Keratinocyte (primary cell): ENCODE measurements at regions not wholly inside any gene's neighbourhood (a gene's known extent, or its start where the extent isn't known, plus 50 kb on each side); places are given as distances from the start of the nearest gene placed in this dataset.

ENCODE experiments used
- DNase-seq: peaks from one replicate; pipeline ENCODE4 v3.0.0-alpha.2; 2011; ENCODE audit warnings: low read depth, missing footprints, low spot score
- FAIRE-seq: peaks from 2 replicates; lab custom pipeline; 2011; peaks lifted over from hg19 to GRCh38; lab: Jason Lieb, UNC
- H2AFZ ChIP-seq: 2 replicates; pipeline ENCODE4 v1.6.0; 2012; ENCODE audit warnings: low read length, control low read depth, inconsistent platforms; ENCODE audit not compliant: control insufficient read depth
- H3K27ac ChIP-seq: 2 replicates; pipeline ENCODE4 v1.5.1; 2011; ENCODE audit warnings: low read length; ENCODE audit not compliant: control insufficient read depth, insufficient read depth
- H3K27me3 ChIP-seq: 3 replicates; pipeline ENCODE4 v1.6.0; 2011; ENCODE audit warnings: low read length; ENCODE audit not compliant: control insufficient read depth, insufficient read depth; ENCODE audit errors: extremely low read depth
- H3K36me3 ChIP-seq, 2 experiments: 2 replicates in 1 of 2; 3 replicates in 1 of 2; pipeline ENCODE4 v1.5.1; 2011; ENCODE audit warnings: low read length in 2 of 2, mild to moderate bottlenecking in 1 of 2; ENCODE audit not compliant: control insufficient read depth in 2 of 2, insufficient read depth in 2 of 2; ENCODE audit errors: extremely low read depth in 1 of 2
- H3K4me1 ChIP-seq: 3 replicates; pipeline ENCODE4 v1.5.1; 2011; ENCODE audit warnings: low read length; ENCODE audit not compliant: control insufficient read depth, insufficient read depth; ENCODE audit errors: extremely low read depth
- H3K4me2 ChIP-seq: 3 replicates; pipeline ENCODE4 v1.6.0; 2011; ENCODE audit warnings: low read depth, low read length; ENCODE audit not compliant: control insufficient read depth, insufficient read depth; ENCODE audit errors: extremely low read depth
- H3K4me3 ChIP-seq, 3 experiments: fragments of 200-600 bp in 1 of 3; sonication (generic) in 1 of 3; 2 replicates in 2 of 3; 3 replicates in 1 of 3; pipeline ENCODE4 v1.5.1; 2011 to 2016; ENCODE audit warnings: low read length in 3 of 3, mild to moderate bottlenecking in 3 of 3, control low read depth in 2 of 3, inconsistent platforms in 1 of 3, low read depth in 1 of 3, mixed read lengths in 1 of 3, mixed run types in 1 of 3, moderate library complexity in 1 of 3; ENCODE audit not compliant: control insufficient read depth in 2 of 3, insufficient read depth in 2 of 3; ENCODE audit errors: extremely low read depth in 1 of 3
- H3K79me2 ChIP-seq: 2 replicates; pipeline ENCODE4 v1.6.0; 2012; ENCODE audit warnings: low read length; ENCODE audit not compliant: control insufficient read depth, insufficient read depth
- H3K9ac ChIP-seq: 3 replicates; pipeline ENCODE4 v1.6.0; 2011; ENCODE audit warnings: low read length; ENCODE audit not compliant: control insufficient read depth, insufficient read depth; ENCODE audit errors: extremely low read depth
- H3K9me1 ChIP-seq: 3 replicates; pipeline ENCODE4 v1.6.0; 2011; ENCODE audit warnings: low read length; ENCODE audit not compliant: control insufficient read depth, insufficient read depth; ENCODE audit errors: extremely low read depth
- H3K9me3 ChIP-seq: 2 replicates; pipeline ENCODE4 v1.5.1; 2012; ENCODE audit warnings: low read depth, low read length; ENCODE audit not compliant: control insufficient read depth
- H4K20me1 ChIP-seq: 3 replicates; pipeline ENCODE4 v1.6.0; 2011; ENCODE audit warnings: low read length; ENCODE audit not compliant: control insufficient read depth, insufficient read depth; ENCODE audit errors: extremely low read depth
- EZH2 ChIP-seq: IDR thresholded peaks from one replicate; pipeline ENCODE4 v1.6.1; 2012; ENCODE audit warnings: inconsistent platforms, mild to moderate bottlenecking, low read length, moderate library complexity
- dilution Hi-C: fragments of 300-500 bp; cut with MboI; formaldehyde crosslinking; loops from one replicate; pipeline ENCODE4 v1.7.0; 2020; ENCODE audit warnings: low sequenced_read_pairs; ENCODE audit not compliant: extremely low pct_ligation_motif_present
- TF ChIP-seq, protein P1 (sequence below), 3 experiments: IDR thresholded peaks in 1 of 3; conservative IDR thresholded peaks in 1 of 3; optimal IDR thresholded peaks in 1 of 3; 2 replicates in 2 of 3; 3 replicates in 1 of 3; pipeline versions ENCODE3 to v1.5.1; 2011; ENCODE audit warnings: low read length in 3 of 3, mild to moderate bottlenecking in 3 of 3, moderate library complexity in 2 of 3, control low read depth in 1 of 3, inconsistent platforms in 1 of 3; ENCODE audit not compliant: insufficient read depth in 2 of 3; ENCODE audit errors: extremely low read depth in 1 of 3

DNA sequence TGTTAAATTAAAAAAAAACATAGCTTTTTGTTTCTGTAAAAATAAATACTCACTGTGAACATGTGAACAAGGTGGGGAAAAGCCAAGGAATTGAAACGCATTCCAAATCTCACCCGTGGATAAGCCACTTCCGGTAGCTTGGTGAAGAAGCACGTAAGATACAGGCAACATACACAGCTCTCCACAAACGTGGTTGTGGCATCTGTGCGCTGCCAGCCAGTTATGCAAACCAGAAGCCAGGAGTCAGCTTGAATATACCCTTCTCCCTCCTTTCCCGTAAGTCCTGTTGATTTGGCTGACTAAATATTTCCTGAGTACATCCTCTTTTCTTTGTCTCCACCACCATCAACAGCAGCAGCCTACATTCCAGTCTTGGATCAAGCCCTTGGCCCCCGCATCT is 486.2 kb downstream of the VRK1 start:
- Histone ChIP-seq H3K36me3 (no peaks in the 10 kb centered on the region), H3K79me2 (no peaks in the 10 kb centered on the region), H3K4me1 (no peaks in the 10 kb centered on the region), H3K27ac (no peak overlapping the region), H3K9me1 (no peaks in the 10 kb centered on the region), H3K4me2 (no peak overlapping the region), H3K27me3 (no peaks in the 10 kb centered on the region), H3K9ac (no peak overlapping the region), H3K4me3 (no peak overlapping the region), H4K20me1 (no peaks in the 10 kb centered on the region), H3K9me3 (no peaks in the 10 kb centered on the region), H2AFZ (no peak overlapping the region)
- DNase-seq, result no peak
- TF ChIP-seq, protein P1, sequence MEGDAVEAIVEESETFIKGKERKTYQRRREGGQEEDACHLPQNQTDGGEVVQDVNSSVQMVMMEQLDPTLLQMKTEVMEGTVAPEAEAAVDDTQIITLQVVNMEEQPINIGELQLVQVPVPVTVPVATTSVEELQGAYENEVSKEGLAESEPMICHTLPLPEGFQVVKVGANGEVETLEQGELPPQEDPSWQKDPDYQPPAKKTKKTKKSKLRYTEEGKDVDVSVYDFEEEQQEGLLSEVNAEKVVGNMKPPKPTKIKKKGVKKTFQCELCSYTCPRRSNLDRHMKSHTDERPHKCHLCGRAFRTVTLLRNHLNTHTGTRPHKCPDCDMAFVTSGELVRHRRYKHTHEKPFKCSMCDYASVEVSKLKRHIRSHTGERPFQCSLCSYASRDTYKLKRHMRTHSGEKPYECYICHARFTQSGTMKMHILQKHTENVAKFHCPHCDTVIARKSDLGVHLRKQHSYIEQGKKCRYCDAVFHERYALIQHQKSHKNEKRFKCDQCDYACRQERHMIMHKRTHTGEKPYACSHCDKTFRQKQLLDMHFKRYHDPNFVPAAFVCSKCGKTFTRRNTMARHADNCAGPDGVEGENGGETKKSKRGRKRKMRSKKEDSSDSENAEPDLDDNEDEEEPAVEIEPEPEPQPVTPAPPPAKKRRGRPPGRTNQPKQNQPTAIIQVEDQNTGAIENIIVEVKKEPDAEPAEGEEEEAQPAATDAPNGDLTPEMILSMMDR (optimal IDR thresholded peaks at IDR 0.05 in 1 of 3, IDR thresholded peaks at IDR 0.05 in 1 of 3, conservative IDR thresholded peaks at IDR 0.05 in 1 of 3; ENCODE audit: extremely low read depth in 1 of 3, insufficient read depth in 2 of 3, low read length in 3 of 3), result no peak
- no peak for TF ChIP-seq EZH2
- FAIRE-seq, result no peak
- dilution Hi-C loops, result no loop called here

DNA sequence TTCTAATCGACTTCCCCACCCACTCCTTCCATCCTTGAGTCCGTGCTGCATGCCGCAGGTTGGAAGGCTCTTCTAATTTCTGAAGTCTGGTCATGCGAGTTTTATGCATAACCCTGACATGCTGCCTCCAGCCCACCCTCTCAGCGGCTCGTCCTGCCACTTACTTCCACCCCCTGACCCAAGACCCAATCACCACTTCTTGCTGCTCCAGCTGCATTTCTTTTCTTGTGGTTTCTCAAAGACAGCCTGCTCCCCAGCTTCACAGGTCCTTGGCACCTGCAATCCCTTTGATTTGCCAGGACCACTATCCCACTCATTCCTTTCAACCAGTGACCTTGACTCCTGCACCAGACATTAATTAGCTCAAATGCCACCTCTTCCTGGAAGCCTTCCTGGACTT is 486.7 kb downstream of the VRK1 start:
- H3K27me3 ChIP-seq, result no peaks in the 10 kb centered on the region
- dilution Hi-C loops, result no loop called here
- DNase-seq, result no peak
- TF ChIP-seq, protein P1 (optimal IDR thresholded peaks at IDR 0.05 in 1 of 3, IDR thresholded peaks at IDR 0.05 in 1 of 3, conservative IDR thresholded peaks at IDR 0.05 in 1 of 3; ENCODE audit: extremely low read depth in 1 of 3, insufficient read depth in 2 of 3, low read length in 3 of 3), result no peak
- no peak for TF ChIP-seq EZH2
- H3K27ac ChIP-seq, result no peak overlapping the region
- no peak overlapping the region for H3K9ac ChIP-seq
- no peaks in the 10 kb centered on the region for H3K9me1 ChIP-seq
- H3K79me2 ChIP-seq, result no peaks in the 10 kb centered on the region
- H2AFZ ChIP-seq, result no peak overlapping the region
- H4K20me1 ChIP-seq, result no peaks in the 10 kb centered on the region
- FAIRE-seq, result no peak
- no peak overlapping the region for H3K4me2 ChIP-seq
- H3K36me3 ChIP-seq, result no peaks in the 10 kb centered on the region
- H3K4me3 ChIP-seq, result no peak overlapping the region
- H3K4me1 ChIP-seq, result no peaks in the 10 kb centered on the region
- no peaks in the 10 kb centered on the region for H3K9me3 ChIP-seq
